ENCODE measurements at regions not wholly inside any gene's neighbourhood (a gene's known extent, or its start where the extent isn't known, plus 50 kb on each side); places are given as distances from the start of the nearest gene placed in this dataset.

DNA sequence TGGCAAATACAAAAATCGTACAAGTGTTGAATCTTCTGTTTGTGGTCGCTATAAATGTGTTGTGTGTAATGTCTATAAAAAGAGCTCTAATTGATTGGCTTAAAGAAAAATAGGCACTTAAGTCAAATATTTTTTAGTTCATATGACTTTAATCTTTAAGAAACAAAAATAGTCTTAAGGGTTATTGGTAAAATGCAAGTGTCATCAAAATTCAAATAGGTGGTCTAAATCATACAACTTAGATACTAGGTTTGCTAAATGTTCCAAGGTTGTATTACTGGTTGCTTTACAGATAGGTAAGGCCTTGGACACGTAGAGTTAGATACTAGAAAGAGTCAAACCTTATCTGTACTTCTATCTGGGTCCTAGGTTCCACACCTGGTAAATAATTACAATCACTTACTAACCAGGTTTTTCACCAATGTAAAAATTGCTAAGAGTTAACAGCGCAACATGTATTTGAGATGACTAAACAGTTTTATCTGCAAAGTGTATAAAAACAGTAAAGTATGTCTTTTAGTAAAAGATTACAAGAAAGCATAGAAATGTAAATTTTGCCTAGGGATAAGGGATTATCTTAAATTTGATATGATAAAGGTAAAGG lies 91.1 kb upstream of the GNAZ start:
- H3K36me3 ChIP-seq (ENCODE audit: control insufficient read depth, insufficient read depth, low read length), result no peaks in the 10 kb centered on the region
- no TSS peak for BruUV-seq (replicated peaks)
- no peaks in the 10 kb centered on the region for H3K27me3 ChIP-seq (replicated peaks; ENCODE audit: control insufficient read depth, insufficient read depth, low read length)
- POLR2A ChIA-PET, result no interaction called here
- Mint-ChIP-seq H3K4me1 (ENCODE audit: low read depth, unreplicated experiment) (no peaks in the 10 kb centered on the region), H3K9me3 (ENCODE audit: unreplicated experiment) (peaks cover 18% of the 10 kb centered on the region), H3K27ac (ENCODE audit: unreplicated experiment) (no peak overlapping the region), H3K27me3 (ENCODE audit: insufficient read depth, unreplicated experiment) (peaks cover 2% of the 10 kb centered on the region), H3K4me3 (ENCODE audit: unreplicated experiment) (no peak overlapping the region), H3K36me3 (ENCODE audit: insufficient read depth, unreplicated experiment) (no peaks in the 10 kb centered on the region)
- CTCF ChIA-PET, result no interaction called here
- H3K4me1 ChIP-seq, result no peaks in the 10 kb centered on the region
- no peak overlapping the region for H3K4me3 ChIP-seq (ENCODE audit: low read depth, low read length)
- intact Hi-C loops (cut with micrococcal nuclease; ENCODE audit: unreplicated experiment), result no loop called here
- TF ChIP-seq, protein P1, sequence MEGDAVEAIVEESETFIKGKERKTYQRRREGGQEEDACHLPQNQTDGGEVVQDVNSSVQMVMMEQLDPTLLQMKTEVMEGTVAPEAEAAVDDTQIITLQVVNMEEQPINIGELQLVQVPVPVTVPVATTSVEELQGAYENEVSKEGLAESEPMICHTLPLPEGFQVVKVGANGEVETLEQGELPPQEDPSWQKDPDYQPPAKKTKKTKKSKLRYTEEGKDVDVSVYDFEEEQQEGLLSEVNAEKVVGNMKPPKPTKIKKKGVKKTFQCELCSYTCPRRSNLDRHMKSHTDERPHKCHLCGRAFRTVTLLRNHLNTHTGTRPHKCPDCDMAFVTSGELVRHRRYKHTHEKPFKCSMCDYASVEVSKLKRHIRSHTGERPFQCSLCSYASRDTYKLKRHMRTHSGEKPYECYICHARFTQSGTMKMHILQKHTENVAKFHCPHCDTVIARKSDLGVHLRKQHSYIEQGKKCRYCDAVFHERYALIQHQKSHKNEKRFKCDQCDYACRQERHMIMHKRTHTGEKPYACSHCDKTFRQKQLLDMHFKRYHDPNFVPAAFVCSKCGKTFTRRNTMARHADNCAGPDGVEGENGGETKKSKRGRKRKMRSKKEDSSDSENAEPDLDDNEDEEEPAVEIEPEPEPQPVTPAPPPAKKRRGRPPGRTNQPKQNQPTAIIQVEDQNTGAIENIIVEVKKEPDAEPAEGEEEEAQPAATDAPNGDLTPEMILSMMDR (IDR thresholded peaks at IDR 0.05; ENCODE audit: insufficient read depth in 1 of 2, low read depth in 1 of 2, low read length in 1 of 2, severe bottlenecking in 1 of 2, unreplicated experiment in 1 of 2), result no peak
- peaks cover 10% of the 10 kb centered on the region; the same call in 1 of the 2 replicates for H3K9me3 ChIP-seq
- DNase-seq, result no peak

DNA sequence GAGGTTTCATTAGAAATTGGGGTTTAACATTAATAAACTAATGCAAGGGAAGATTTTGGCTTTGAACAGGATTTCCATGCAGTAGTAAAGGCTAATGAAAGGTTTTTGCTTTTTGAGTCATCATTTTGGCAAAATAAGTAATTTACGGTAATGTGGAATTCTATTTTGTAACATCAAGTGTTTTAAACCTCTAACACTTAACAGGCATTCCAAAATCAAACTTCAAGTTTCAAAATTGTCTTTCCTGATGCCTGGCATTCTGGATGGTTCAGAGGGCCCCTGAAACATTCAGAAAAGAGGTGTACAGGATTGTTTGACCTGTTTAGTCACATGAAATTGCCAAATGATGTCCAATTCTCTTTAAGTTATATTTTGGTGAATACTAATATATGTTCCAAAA lies 90.4 kb upstream of the GNAZ start:
- H3K36me3 ChIP-seq (ENCODE audit: control insufficient read depth, insufficient read depth, low read length), result no peaks in the 10 kb centered on the region
- TF ChIP-seq, protein P1 (IDR thresholded peaks at IDR 0.05; ENCODE audit: insufficient read depth in 1 of 2, low read depth in 1 of 2, low read length in 1 of 2, severe bottlenecking in 1 of 2, unreplicated experiment in 1 of 2), result no peak
- H3K4me1 Mint-ChIP-seq (ENCODE audit: low read depth, unreplicated experiment), result no peaks in the 10 kb centered on the region
- H3K27me3 ChIP-seq (replicated peaks; ENCODE audit: control insufficient read depth, insufficient read depth, low read length), result no peaks in the 10 kb centered on the region
- no peak overlapping the region for H3K4me3 Mint-ChIP-seq (ENCODE audit: unreplicated experiment)
- H3K27ac Mint-ChIP-seq (ENCODE audit: unreplicated experiment), result no peak overlapping the region
- H3K9me3 ChIP-seq, result peaks cover 10% of the 10 kb centered on the region; the same call in 1 of the 2 replicates
- ChIA-PET POLR2A (no interaction called here), CTCF (no interaction called here)
- H3K4me1 ChIP-seq, result no peaks in the 10 kb centered on the region
- H3K27me3 Mint-ChIP-seq (ENCODE audit: insufficient read depth, unreplicated experiment), result peaks cover 2% of the 10 kb centered on the region
- intact Hi-C loops (cut with micrococcal nuclease; ENCODE audit: unreplicated experiment), result no loop called here
- no TSS peak for BruUV-seq (replicated peaks)
- H3K4me3 ChIP-seq (ENCODE audit: low read depth, low read length), result no peak overlapping the region
- no peaks in the 10 kb centered on the region for H3K36me3 Mint-ChIP-seq (ENCODE audit: insufficient read depth, unreplicated experiment)
- DNase-seq, result no peak
- H3K9me3 Mint-ChIP-seq (ENCODE audit: unreplicated experiment), result peaks cover 18% of the 10 kb centered on the region

DNA sequence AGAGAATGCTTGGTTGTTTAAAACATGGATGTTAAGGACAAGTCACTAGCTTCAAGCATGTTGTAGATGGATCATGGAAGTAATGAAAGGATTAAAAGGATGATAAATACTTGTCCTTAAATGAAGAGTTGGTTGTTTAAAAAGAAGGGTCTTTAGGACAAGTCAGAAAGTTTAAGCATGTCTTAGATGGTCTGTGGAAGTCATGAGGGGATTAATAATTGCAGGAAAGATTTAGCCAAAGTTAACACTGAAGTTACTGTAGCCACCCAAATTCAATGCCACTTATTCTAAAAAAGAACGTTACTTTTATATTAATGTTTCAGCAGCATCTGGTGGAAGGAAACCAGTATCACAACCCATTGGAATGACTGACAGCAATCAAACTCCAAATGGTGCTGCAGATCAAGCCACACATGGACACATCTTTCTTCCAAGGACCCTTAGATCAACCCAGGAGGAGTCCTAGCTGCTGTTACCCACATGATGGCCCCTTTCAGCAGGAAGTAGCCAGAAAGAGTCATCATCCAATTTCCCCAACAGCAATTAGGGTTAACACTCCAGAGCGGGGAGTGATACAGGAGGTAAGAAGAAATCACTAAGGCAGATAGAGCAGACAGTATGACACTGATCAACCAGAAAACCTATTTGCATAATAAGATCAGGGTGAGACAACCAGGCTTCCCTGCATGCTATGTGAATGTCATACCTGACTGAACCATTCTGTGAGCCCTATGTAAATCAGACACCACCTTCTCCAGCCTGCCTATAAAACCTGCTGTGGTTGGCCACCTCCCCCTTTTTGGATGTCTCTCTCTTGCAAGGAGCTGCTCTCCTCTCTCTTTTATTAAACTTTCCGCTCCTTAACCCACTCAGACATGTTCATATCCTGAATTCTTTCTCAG lies 88.4 kb upstream of the GNAZ start:
- Histone ChIP-seq H3K4me1 (no peaks in the 10 kb centered on the region), H3K4me3 (ENCODE audit: low read depth, low read length) (no peak overlapping the region), H3K27me3 (replicated peaks; ENCODE audit: control insufficient read depth, insufficient read depth, low read length) (no peaks in the 10 kb centered on the region), H3K9me3 (peaks cover 10% of the 10 kb centered on the region; the same call in 1 of the 2 replicates), H3K36me3 (ENCODE audit: control insufficient read depth, insufficient read depth, low read length) (no peaks in the 10 kb centered on the region)
- peaks cover 18% of the 10 kb centered on the region for H3K9me3 Mint-ChIP-seq (ENCODE audit: unreplicated experiment)
- POLR2A ChIA-PET, result no interaction called here
- peaks cover 8% of the 10 kb centered on the region for H3K27me3 Mint-ChIP-seq (ENCODE audit: insufficient read depth, unreplicated experiment)
- H3K4me3 Mint-ChIP-seq (ENCODE audit: unreplicated experiment), result no peak overlapping the region
- no TSS peak for BruUV-seq (replicated peaks)
- TF ChIP-seq, protein P1 (IDR thresholded peaks at IDR 0.05; ENCODE audit: insufficient read depth in 1 of 2, low read depth in 1 of 2, low read length in 1 of 2, severe bottlenecking in 1 of 2, unreplicated experiment in 1 of 2), result no peak
- DNase-seq, result no peak
- intact Hi-C loops (cut with micrococcal nuclease; ENCODE audit: unreplicated experiment), result no loop called here
- CTCF ChIA-PET, result no interaction called here
- H3K27ac Mint-ChIP-seq (ENCODE audit: unreplicated experiment), result no peak overlapping the region
- H3K4me1 Mint-ChIP-seq (ENCODE audit: low read depth, unreplicated experiment), result no peaks in the 10 kb centered on the region
- H3K36me3 Mint-ChIP-seq (ENCODE audit: insufficient read depth, unreplicated experiment), result no peaks in the 10 kb centered on the region
